Kasumi-1 (cell line): ENCODE measurements at regions not wholly inside any gene's neighbourhood (a gene's known extent, or its start where the extent isn't known, plus 50 kb on each side); places are given as distances from the start of the nearest gene placed in this dataset.
A peak's percentile ranks its signal among the peaks of the same experiment; 100 is the strongest.
"Not testable (repeated sequence)": the region's sequence is repeated elsewhere in the genome, so short reads cannot be mapped to it uniquely, and the experiment has no call there.

Experiments used
- DNase-seq, 2 experiments: peaks; one replicate each; lab custom pipeline; 2025; lab: John Stamatoyannopoulos, UW

DNA sequence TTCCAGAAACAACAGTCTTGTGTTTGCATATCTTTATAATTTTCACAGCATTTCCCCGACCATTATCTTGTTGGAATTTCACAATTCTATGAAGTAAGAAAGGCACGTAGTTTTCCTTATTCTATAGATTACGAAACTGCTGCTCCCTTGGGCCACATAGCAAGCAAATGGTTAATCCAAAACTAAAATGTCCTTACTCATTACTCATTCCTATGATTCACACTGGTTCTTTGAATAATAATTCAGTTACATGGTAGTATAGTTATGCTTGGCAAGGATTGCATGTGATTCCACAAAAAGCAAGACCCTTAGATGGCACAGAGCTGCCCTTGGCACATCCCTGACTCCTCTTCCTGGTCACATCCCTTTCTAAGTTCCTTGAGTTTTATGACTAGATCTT lies 51.2 kb downstream of the OR13H1 start:
- DNase-seq: no peak

DNA sequence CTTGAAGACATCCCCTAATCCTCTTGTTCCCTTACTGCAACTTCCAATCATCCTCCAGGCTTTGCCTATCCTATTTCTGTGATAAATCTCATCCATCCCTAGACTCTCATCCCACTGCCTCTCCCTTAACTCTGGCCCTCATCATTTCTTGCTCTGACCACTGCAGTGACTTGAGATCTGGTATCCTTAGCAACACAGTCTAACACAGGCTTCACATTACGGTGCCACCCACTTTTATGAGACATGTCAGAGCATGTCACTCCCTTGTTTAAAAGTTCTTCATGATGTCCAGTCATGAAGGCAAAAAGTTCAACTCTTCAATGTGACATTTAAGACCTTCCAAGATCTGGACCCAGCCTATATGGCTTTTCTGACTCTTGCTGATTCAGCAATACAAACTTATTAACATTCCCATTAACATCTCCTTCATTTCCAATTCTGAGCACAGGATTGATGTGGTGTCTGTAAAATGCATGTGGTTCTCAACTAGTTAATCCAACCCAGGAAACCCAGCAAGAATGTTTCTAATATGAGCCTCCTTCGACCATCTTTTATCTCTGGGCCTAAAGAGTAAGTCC lies 64.0 kb downstream of the OR13H1 start:
- no peak for DNase-seq

DNA sequence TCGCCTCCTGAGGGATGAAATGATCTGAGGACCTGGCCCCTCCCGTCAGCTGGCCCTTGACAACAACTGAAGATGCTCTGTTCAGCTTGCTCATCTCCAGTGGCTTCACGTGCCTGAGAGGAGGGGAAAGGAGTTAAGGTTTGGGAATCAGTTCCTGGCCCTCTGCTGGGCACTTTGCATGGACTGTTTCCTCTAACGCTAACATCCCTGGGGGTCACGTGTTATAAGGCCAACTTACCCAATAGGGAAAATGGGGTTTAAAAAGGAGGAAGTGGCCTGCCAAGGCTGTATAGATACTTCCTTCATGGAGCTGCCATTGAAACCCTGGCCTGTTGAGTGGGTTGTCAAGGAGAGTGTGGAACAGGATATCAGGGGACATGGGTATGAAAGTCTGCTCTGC lies 65.6 kb downstream of the OR13H1 start:
- DNase-seq: no peak

DNA sequence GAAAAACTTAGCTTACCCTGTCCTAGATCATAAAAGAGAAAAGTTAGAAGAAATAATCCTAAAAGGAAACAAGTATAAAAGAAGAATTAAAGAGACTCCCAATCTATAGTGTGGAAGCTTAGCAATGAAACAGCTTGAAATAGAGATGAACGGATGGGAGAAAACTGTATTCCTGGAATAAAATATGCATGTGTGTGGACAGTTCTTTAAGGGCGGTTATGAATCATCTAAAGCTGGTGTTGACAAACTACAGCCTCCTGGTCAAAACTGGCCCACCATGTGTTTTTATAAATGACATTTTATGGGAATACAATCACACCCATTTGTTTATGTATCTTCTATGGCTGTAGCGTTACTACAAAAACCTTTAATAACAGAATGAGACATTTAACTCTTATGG lies 69.4 kb downstream of the OR13H1 start:
- no peak for DNase-seq

DNA sequence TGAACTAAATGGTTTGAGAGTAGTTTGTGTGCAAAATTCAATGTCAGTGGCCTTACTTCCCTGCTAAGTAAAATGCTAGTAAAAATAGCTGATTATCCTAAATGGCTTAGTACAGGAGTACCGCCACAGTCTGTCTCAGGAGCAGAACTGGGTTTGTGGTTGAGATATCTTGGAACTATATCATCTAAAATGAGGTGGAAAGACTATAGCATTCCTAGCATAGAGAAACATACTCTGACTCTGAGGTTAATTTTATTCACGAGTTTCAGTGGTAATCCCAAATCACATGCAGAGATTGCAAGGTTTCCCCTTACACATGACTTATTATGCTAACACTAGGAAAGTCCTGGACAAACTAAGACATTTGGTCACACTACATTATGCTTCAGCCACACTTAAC lies 70.4 kb downstream of the OR13H1 start:
- DNase-seq: no peak

DNA sequence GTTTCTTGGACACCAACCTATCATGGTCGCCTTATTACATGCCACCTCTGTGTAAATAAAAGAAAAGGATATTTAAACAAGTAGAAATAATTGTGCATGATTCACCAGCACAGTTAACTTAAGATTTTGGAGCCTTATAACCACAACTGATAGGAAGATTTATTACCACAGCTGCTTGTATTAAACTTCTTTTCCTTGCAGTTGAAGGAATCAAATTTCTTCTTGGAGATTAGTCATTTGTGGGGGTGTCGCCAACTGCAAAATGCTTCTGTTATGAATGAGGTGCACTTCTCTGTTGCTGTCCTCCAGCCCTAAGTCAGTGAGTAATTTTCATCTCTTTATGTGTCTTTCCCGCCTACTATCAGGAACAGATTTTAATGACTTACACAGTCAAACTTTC lies 73.3 kb downstream of the OR13H1 start:
- DNase-seq: no peak

DNA sequence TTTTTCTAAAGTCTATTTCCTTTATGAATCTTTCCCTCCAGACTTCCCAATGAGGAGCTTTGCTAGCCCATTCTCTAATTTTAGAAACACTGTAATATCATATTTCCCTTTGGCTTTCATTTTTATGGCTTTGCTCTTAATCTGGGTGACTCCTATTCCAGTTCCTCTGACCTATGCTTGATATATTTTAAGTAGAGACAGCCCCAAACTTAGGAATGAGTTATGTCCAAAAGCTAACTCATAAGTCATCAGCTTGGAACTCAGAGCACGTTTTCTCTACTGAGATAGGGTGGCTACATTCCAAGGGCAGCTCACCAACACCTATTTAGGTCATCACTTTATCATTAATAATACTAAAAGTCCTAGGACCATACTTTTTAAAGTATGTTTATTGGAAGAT lies 77.8 kb downstream of the OR13H1 start:
- DNase-seq: no peak

DNA sequence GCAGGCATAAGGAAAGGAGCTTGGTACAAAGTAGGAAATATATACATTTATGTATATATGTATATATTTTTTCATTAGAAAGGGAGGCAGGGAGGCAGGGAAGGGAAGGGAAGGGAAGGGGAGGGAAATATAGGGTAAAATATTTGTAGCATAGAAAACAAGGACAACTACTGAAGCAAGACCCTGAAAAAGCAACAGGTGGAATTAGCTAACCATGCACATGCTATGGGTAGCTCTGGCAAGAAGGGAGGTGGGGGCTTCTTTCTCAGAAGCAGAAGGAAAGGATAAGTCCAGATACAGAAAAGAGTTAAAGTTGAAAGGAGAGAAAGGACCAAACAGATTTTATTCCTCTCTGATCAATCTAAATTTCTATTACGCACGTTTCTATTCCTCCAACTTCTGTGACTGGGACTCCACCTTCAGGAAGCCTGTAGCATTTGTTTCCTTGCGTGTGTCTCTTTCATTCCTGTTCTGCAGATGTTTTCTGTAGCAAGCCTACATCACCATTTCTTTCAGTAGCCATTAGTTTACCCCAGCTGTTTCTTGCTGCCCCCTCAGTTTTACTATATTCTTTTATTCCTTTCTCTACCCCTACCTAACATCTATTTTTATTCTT lies 82.9 kb downstream of the OR13H1 start:
- peak; percentile 18 to 45 for DNase-seq

DNA sequence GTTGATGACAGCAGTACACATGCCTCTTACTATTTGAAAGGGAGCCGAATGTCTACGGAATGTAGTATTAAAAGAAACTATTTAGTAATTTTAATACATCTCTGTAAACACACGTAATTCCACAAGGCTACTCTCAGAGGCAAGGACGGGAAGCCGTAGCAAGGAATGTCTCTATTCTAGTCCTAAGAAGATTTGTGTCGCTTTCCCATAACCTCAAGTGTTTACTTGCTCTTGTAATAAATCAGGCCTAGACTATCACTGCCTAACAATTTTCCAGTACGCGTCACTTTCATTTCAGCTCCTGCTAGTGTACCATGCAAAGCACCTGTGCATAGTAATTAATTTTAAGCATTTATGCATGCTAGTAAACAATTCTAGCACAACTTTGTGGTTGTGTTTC lies 86.7 kb downstream of the OR13H1 start:
- no peak for DNase-seq

DNA sequence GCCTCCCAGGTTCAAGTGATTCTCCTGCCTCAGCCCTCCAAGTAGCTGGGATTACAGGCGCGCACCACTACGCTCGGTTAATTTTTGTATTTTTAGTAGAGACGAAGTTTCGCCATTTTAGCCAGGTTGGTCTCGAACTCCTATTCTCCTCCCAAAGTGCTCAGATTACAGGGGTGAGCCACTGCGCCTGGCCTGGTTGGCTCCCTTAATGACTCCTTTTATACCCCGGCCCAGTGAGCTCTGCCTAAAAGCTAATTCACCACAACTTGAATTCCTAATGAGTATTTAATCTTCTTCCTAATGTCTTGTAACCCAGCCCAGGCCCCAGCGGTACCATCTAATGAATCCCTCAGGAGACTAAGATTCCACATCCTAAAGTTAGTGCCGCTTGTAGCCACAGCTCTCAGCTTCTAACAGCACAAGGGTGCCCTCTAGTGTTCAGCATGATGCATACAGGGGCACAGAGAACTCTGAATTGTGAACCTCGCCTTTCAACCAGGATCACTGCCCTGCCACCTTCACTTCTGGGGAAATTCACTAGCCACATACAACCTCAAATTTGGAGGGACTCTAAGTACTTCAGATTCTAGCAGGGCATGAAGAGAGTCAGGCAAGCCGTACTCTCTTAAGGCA lies 89.5 kb downstream of the OR13H1 start:
- peak; percentile 36 to 40 for DNase-seq

DNA sequence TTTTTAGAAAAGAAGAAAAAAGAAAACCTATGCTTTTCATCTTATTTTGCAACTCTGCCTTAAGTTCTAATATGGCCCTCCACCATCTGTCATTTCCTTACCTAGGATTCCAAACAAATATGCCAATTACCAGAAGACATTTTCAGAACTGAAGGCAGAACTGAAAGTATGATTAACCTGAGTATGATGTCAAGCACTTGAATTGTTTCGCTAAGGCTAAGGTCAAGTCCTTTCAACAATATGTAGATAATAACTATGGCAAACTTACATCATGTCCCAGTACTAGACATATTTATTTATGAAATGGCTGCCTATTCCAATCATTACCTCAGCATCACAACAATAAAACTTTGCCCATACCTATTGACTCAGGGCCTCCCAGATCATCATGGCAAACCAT lies 91.0 kb downstream of the OR13H1 start:
- no peak for DNase-seq

DNA sequence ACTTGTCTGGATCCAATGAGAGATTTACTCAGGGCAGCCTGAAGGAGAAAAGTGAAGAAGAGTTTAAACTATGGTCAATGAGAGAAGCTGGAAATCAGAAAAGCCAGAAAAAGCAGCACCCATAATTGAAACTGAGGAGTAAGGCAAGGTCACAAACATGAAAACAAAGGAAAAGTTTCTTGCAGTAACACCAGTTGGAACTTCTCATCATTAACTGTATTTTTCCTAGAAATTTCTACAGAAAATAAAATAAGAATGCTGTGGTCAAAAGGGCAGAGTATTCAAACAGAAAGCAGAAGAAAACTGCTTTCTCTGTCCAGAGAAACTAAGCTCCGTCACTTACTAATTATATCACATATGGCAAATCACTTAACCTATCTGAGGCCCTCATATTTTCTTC lies 102.2 kb downstream of the OR13H1 start:
- no peak for DNase-seq

DNA sequence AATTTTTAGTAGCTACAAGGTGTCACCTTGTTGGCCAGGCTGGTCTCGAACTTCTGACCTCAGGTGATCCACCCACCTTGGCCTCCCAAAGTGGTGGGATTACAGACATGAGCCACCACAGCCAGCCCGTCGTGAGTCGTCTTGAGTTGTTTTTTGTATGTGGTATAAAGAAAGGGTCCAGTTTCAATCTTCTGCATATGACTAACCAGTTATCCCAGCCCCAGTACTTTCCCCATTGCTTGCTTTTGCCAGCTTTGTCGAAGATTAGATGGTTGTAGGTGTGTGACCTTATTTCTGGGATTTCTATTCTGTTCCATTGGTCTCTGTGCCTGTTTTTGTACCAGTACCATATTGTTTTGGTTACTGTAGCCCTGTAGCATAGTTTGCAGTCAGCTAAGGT lies 105.9 kb downstream of the OR13H1 start:
- no peak for DNase-seq

DNA sequence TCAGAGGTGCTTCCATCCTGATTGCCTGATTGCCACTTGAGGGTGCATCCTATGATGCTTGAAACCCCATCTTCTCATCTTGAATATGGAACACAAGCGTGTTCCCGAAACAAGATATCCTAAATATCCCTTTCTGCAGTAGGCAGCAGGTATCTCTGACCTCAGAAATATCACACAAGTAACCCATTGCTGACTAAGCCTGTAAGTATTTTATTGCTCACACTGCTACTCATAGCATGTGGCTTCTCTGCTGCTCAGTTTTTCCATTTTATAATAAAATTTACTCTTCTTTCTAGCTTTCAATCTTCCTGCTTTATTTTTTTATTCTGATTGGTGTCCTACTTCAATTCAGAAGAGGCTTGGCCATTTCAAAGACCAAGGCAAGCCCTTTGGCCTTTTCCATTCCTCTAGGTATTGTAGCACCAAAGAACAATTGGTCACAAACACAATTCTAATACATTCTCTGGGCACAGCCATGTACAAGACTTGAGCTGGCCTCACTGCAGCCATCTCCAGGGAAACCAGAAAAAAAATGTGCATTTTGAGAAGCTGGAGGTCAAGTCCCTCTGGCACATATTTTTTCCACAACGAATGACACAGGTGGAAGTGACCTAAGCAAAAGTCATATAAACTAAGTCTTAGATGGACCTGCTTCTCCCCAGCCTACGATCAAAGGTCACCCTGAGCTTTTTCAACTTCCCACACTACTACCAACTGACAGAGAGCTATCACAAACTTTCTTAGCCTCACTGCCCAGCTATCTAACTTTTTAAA lies 107.0 kb downstream of the OR13H1 start:
- no peak for DNase-seq

DNA sequence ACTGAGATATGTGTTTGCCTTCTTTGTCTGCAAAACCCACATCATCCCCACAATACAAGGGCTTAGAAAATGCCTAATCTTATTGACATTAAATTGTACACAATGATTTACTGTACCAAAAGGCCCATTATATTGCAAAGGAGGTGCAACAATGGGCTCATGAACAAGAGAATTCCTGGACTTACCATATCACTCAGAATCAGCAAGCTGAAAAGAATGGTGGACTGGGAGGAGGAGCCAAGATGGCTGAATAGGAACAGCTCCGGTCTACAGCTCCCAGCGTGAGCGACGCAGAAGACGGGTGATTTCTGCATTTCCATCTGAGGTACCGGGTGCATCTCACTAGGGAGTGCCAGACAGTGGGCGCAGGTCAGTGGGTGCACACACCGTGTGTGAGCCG lies 119.9 kb downstream of the OR13H1 start:
- DNase-seq: not testable (repeated sequence)

DNA sequence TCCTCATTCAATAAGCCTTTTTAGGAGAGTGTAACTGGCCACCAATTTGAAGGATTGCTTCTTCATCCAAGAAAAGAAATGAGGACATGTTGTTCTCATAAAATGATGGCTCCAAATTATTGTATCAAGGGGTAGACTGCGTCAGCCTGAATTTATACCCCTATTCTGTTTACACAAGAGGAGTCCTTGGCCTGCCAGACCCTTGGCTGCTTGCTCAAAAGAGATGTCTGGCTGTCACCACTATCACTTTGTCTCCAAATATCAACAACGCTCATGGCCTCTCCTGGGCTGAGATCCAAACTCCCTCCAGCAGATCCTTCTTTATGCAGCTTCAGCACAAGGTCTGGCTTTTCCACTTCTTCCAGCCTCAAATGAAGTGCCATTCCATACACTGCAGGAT lies 127.9 kb downstream of the OR13H1 start:
- no peak for DNase-seq

DNA sequence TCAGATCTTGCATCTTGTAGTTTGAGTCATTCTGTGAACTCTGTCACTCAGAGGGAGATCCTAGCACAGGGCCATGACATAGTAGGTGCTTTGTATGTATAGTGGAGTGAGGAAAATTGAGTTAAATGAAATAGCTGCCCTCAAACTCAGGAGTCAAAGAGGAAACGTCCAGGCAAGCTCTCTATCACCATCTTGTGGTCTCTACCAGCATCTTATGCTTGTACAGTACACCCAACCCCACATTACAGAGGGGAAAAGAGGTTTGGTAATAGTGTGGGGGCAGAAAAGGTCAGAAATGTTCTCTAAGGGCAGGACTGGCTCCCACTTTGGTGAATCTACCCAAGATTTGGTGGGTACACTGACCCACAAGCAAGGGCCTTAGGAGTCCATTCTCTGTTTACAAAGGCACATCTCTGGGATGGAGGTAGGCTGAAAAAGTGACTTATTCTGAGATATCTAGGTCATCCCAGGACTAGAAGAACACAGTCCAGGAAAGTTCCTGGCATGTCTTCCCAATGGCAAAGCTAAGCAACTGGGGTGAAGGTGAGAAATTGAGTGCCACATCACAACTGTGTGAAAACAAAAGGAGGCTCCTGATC lies 131.8 kb downstream of the OR13H1 start:
- DNase-seq: peak; percentile 50 to 55

DNA sequence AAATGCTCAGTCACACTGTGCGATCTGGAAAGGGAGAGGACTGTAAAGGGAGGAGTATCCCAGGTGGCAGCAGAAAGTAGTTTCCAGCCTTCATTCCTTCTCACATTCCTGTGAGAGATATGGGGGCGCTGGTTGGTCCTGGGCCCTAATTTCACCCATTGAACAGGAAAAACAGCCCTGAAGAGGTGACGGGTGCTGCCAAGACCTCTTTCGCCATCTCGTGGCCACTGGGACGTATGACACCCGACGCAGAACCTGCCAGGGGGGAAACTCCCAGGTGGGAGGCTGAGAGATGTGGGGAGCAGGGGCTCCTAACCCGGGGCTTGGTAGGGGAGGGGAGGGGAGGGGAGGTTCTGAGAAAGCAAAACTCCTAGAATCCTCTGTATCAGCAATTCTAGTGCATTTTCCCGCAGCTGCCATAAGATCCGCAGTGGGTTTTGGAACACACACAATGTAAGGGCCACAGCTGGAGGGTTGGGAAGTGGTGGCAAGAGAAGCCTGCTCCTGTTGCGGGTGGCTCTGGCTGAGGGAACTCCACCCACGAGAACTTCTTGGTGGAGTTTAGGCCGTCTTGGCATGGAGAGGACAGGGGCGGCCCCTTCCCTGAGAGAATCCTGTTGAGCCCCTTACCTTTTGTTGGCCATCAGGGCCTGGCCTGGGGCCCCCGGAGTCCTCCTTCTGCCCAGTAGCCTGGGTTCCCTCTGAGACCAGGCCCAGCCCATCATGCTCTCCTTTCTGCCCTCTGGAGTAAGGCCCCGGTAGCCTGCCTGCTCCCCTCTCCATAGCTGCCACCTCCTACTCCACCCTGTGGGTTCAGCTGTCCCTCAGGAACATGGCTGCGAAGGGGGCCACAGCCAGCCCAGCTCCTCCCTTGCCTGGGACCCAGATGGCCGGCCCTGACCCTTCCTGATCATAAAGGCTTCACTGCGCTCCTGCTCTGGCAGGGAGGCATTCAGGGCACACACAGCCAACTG lies 134.1 kb downstream of the OR13H1 start:
- peak; percentile 16 to 34 for DNase-seq

DNA sequence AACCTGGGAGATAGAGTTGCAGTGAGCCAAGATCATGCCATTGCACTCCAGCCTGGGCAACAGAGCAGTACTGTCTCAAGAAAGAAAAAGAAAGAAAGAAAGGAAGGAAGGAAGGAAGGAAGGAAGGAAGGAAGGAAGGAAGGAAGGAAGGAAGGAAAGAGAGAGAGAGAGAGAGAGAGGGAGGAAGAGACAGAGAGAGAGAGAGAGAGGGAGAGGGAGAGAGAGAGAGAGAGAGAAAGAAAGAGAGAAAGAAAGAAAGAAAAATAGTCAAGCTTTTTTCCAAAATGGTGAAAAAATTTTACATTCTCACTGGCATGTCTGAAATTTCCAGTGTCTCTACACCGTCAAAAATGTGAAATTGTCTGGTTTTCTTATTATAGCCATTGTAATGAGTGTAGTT lies 138.9 kb downstream of the OR13H1 start:
- not testable (repeated sequence) for DNase-seq

DNA sequence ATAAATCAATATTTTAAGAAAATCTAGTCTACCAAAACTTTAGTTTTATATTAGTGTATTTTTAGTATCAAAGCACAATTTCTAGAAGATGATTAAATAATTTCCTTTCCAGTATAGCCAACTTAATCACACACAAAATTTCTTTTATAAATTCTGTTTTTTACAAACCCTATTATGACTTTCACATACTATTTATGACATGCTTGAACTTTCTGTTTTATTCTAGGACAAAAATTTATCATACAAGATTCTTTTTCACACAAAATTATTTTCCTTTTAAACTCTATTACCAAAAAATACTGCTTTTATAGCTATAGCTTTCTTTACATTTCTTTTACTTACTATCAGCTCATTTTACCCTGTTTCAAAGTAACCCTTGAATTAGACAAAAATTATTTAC lies 149.5 kb downstream of the OR13H1 start:
- no peak for DNase-seq

DNA sequence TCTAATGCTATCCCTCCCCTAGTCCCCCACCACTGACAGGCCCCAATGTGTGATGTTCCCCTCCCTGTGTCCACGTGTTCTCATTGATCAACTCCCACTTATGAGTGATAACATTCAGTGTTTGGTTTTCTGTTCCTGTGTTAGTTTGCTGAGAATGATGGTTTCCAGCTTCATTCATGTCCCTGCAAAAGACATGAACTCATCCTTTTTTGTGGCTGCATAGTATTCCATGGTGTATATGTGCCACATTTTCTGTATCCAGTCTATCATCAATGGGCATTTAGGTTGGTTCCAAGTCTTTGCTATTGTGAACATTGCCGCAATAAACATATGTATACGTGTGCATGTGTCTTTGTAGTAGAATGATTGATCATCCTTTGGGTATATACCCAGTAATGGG lies 153.1 kb downstream of the OR13H1 start:
- DNase-seq: not testable (repeated sequence)
